Effector memory CD8-positive, alpha-beta T cell (primary cell): ENCODE measurements at regions not wholly inside any gene's neighbourhood (a gene's known extent, or its start where the extent isn't known, plus 50 kb on each side); places are given as distances from the start of the nearest gene placed in this dataset.
"Not testable (repeated sequence)": the region's sequence is repeated elsewhere in the genome, so short reads cannot be mapped to it uniquely, and the experiment has no call there.

Source experiments
- ATAC-seq: fragments of 150-1000 bp; cut with Tn5 transposase; replicated peaks from 2 replicates; pipeline ENCODE4 v1.10.0; 2021; ENCODE audit warnings: mild to moderate bottlenecking, moderate library complexity
- DNase-seq, 3 experiments: peaks; one replicate each; pipeline ENCODE4 v3.0.0; 2021
- H3K27ac Mint-ChIP-seq, 2 donors: one replicate each; pipeline ENCODE4 v1.8.0; 2022; ENCODE audit warnings: mild to moderate bottlenecking in 2 of 2, mixed read lengths in 2 of 2, moderate library complexity in 2 of 2
- H3K27me3 Mint-ChIP-seq, 2 donors: one replicate each; pipeline ENCODE4 v1.8.0; 2022; ENCODE audit warnings: mixed read lengths in 2 of 2
- H3K36me3 Mint-ChIP-seq: one replicate; pipeline ENCODE4 v1.8.0; 2022; ENCODE audit warnings: mild to moderate bottlenecking, moderate library complexity, mixed read lengths; ENCODE audit not compliant: insufficient read depth
- H3K4me1 Mint-ChIP-seq, 2 donors: one replicate each; pipeline ENCODE4 v1.8.0; 2022; ENCODE audit warnings: low read depth in 2 of 2, mixed read lengths in 2 of 2
- H3K4me3 Mint-ChIP-seq, 2 donors: one replicate each; pipeline ENCODE4 v1.8.0; 2022; ENCODE audit warnings: mild to moderate bottlenecking in 2 of 2, mixed read lengths in 2 of 2, moderate library complexity in 2 of 2
- H3K9me3 Mint-ChIP-seq, 2 donors: one replicate each; pipeline ENCODE4 v1.8.0; 2022; ENCODE audit warnings: mixed read lengths in 2 of 2

GRCh38 chr15:81706816-81707346 is 332.9 kb upstream of the TMC3 start:
- DNase-seq, H3K27ac Mint-ChIP-seq, H3K4me1 Mint-ChIP-seq, H3K4me3 Mint-ChIP-seq, ATAC-seq, H3K9me3 Mint-ChIP-seq, H3K36me3 Mint-ChIP-seq: not testable (repeated sequence)
- H3K27me3 Mint-ChIP-seq, result peaks cover 0 to 11% of the 10 kb centered on the region in 2 donors

- not testable (repeated sequence) for H3K27ac Mint-ChIP-seq, H3K27me3 Mint-ChIP-seq, DNase-seq, H3K4me3 Mint-ChIP-seq, H3K4me1 Mint-ChIP-seq, ATAC-seq, H3K9me3 Mint-ChIP-seq, H3K36me3 Mint-ChIP-seq
Observed at GRCh38 chr15:81705727-81706126, 331.7 kb upstream of the TMC3 start.

GRCh38 chr15:81686021-81686420 is 312.0 kb upstream of the TMC3 start:
- no peaks in the 10 kb centered on the region for H3K4me1 Mint-ChIP-seq

GRCh38 chr15:81685237-81685636 is 311.2 kb upstream of the TMC3 start:
- DNase-seq (no peak), ATAC-seq (no peak)
- Mint-ChIP-seq H3K9me3 (peaks cover 0 to 15% of the 10 kb centered on the region in 2 donors), H3K4me1 (no peaks in the 10 kb centered on the region), H3K27ac (no peak overlapping the region), H3K36me3 (no peaks in the 10 kb centered on the region), H3K4me3 (no peak overlapping the region), H3K27me3 (peaks cover 0 to 24% of the 10 kb centered on the region in 2 donors)

More at GRCh38 chr15:81686021-81686420, 312.0 kb upstream of the TMC3 start:
- DNase-seq, result no peak
- Mint-ChIP-seq H3K27me3 (peaks cover 0 to 24% of the 10 kb centered on the region in 2 donors), H3K9me3 (peaks cover 0 to 15% of the 10 kb centered on the region in 2 donors), H3K27ac (no peak overlapping the region), H3K4me3 (no peak overlapping the region), H3K36me3 (no peaks in the 10 kb centered on the region)
- ATAC-seq, result no peak

- no peaks in the 10 kb centered on the region for H3K27me3 Mint-ChIP-seq
- no peaks in the 10 kb centered on the region for H3K36me3 Mint-ChIP-seq
- no peak overlapping the region for H3K4me3 Mint-ChIP-seq
- no peaks in the 10 kb centered on the region for H3K4me1 Mint-ChIP-seq
- DNase-seq (no peak), ATAC-seq (no peak)
- H3K9me3 Mint-ChIP-seq, result peaks cover 2 to 7% of the 10 kb centered on the region in 2 donors
- no peak overlapping the region for H3K27ac Mint-ChIP-seq
Observed at GRCh38 chr15:81680829-81681228, 306.8 kb upstream of the TMC3 start.

GRCh38 chr15:81666839-81667238 is 292.8 kb upstream of the TMC3 start:
- Mint-ChIP-seq H3K4me3 (no peak overlapping the region), H3K27me3 (peaks cover 0 to 9% of the 10 kb centered on the region in 2 donors), H3K27ac (no peak overlapping the region), H3K36me3 (no peaks in the 10 kb centered on the region), H3K4me1 (no peaks in the 10 kb centered on the region), H3K9me3 (peaks cover 0 to 4% of the 10 kb centered on the region in 2 donors)
- no peak for DNase-seq
- no peak for ATAC-seq

GRCh38 chr15:81660976-81661375 is 287.0 kb upstream of the TMC3 start:
- ATAC-seq (no peak), DNase-seq (no peak)
- no peaks in the 10 kb centered on the region for H3K4me1 Mint-ChIP-seq
- H3K9me3 Mint-ChIP-seq, result peaks cover 0 to 2% of the 10 kb centered on the region in 2 donors
- H3K36me3 Mint-ChIP-seq, result peaks cover 3% of the 10 kb centered on the region
- H3K4me3 Mint-ChIP-seq, result no peak overlapping the region
- peaks cover 0 to 9% of the 10 kb centered on the region in 2 donors for H3K27me3 Mint-ChIP-seq
- H3K27ac Mint-ChIP-seq, result no peak overlapping the region

GRCh38 chr15:81653259-81653658 is 279.2 kb upstream of the TMC3 start:
- no peak for DNase-seq
- no peak for ATAC-seq
- Mint-ChIP-seq H3K4me3 (no peak overlapping the region), H3K36me3 (peaks cover 3% of the 10 kb centered on the region), H3K27ac (no peak overlapping the region), H3K4me1 (no peaks in the 10 kb centered on the region), H3K9me3 (no peaks in the 10 kb centered on the region), H3K27me3 (no peaks in the 10 kb centered on the region)

- Mint-ChIP-seq H3K4me1 (no peaks in the 10 kb centered on the region), H3K27me3 (peaks cover 0 to 32% of the 10 kb centered on the region in 2 donors)
Observed at GRCh38 chr15:81645470-81645869, 271.5 kb upstream of the TMC3 start.

GRCh38 chr15:81643771-81644170 is 269.8 kb upstream of the TMC3 start:
- Mint-ChIP-seq H3K27ac (no peak overlapping the region), H3K4me3 (no peak overlapping the region), H3K4me1 (no peaks in the 10 kb centered on the region), H3K9me3 (peaks cover 0 to 2% of the 10 kb centered on the region in 2 donors), H3K36me3 (no peaks in the 10 kb centered on the region), H3K27me3 (peaks cover 0 to 45% of the 10 kb centered on the region in 2 donors)
- no peak for DNase-seq
- ATAC-seq, result no peak

More at GRCh38 chr15:81645470-81645869, 271.5 kb upstream of the TMC3 start:
- H3K4me3 Mint-ChIP-seq, result no peak overlapping the region
- ATAC-seq (no peak), DNase-seq (no peak)
- no peak overlapping the region for H3K27ac Mint-ChIP-seq
- no peaks in the 10 kb centered on the region for H3K36me3 Mint-ChIP-seq
- peaks cover 0 to 2% of the 10 kb centered on the region in 2 donors for H3K9me3 Mint-ChIP-seq

GRCh38 chr15:81642451-81642990 is 268.5 kb upstream of the TMC3 start:
- no peak for DNase-seq
- Mint-ChIP-seq H3K4me1 (no peaks in the 10 kb centered on the region), H3K27me3 (peaks cover 0 to 53% of the 10 kb centered on the region in 2 donors)

GRCh38 chr15:81636064-81636463 is 262.1 kb upstream of the TMC3 start:
- not testable (repeated sequence) for H3K36me3 Mint-ChIP-seq, DNase-seq, H3K4me3 Mint-ChIP-seq, H3K9me3 Mint-ChIP-seq, H3K27ac Mint-ChIP-seq, ATAC-seq, H3K4me1 Mint-ChIP-seq
- H3K27me3 Mint-ChIP-seq, result peaks cover 0 to 25% of the 10 kb centered on the region in 2 donors

More at GRCh38 chr15:81642451-81642990, 268.5 kb upstream of the TMC3 start:
- Mint-ChIP-seq H3K27ac (no peak overlapping the region), H3K4me3 (no peak overlapping the region), H3K9me3 (peaks cover 0 to 2% of the 10 kb centered on the region in 2 donors), H3K36me3 (no peaks in the 10 kb centered on the region)
- no peak for ATAC-seq

GRCh38 chr15:81633889-81634288 is 259.9 kb upstream of the TMC3 start:
- Mint-ChIP-seq H3K4me1 (no peaks in the 10 kb centered on the region), H3K9me3 (peaks cover 0 to 2% of the 10 kb centered on the region in 2 donors), H3K27me3 (peaks cover 0 to 14% of the 10 kb centered on the region in 2 donors), H3K4me3 (no peak overlapping the region), H3K36me3 (no peaks in the 10 kb centered on the region), H3K27ac (no peak overlapping the region)
- ATAC-seq (no peak), DNase-seq (no peak)

- Mint-ChIP-seq H3K9me3 (no peaks in the 10 kb centered on the region), H3K27ac (no peak overlapping the region), H3K36me3 (peaks cover 3% of the 10 kb centered on the region), H3K4me3 (no peak overlapping the region), H3K4me1 (no peaks in the 10 kb centered on the region), H3K27me3 (peaks cover 17 to 25% of the 10 kb centered on the region in 2 donors)
- ATAC-seq, result no peak
- DNase-seq, result no peak
Observed at GRCh38 chr15:81625896-81626295, 251.9 kb upstream of the TMC3 start.
